ENCODE measurements at regions not wholly inside any gene's neighbourhood (a gene's known extent, or its start where the extent isn't known, plus 50 kb on each side); places are given as distances from the start of the nearest gene placed in this dataset.

DNA sequence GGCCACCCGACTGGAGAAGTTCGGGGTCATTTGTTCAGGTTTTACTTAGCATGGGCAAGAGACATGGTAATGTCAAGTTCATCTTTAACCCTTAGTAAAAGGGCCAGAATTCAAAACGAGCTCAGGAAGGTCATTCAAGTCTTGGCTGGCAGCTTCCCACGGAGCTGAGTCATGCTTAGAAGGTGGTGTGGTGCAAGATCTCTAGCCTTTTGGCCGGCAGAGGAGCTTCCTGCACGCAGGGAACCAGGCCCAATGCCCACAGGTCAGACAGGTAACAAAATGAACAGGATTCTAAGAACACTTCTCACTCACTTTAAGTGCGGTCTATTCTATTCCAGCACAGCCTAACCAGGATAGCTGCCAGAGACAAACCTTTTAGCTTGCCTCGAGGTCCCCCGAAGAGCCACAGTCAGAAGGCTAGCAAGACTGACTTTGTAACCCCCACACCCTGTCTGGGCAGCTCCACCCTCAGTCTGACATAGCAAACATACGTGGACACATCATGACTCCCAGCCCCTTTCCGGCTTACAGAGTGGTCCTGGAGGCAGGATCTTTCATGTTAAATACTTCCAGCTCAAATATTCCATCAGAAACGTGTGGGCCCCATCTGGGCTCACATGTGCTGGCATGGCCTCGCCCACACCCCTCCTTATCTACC lies 292.7 kb downstream of the BCL11A start:
- DNase-seq (ENCODE audit: low read depth in 6 of 9, low spot score in 9 of 9), result peak in 1 of 9 donors; percentile 7

DNA sequence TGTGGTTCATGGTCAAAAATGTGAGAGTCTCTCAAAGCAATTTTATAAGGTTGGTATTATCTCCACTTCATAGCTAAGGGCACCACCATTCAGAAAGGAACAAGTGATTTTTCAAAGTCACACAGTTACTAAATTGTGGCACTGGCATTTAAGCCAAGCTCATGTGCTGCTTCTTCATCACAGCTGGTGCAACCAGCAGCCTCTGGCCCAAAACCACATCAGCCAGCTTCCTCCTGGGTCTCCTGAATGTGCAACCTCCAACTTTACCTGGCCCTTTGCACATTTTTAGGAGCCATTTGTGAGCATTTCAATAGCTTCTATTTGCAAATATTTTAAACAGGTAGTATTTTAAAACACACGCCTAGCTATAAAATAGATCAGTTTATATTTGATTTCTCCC lies 293.7 kb downstream of the BCL11A start:
- WGBS, result 97% methylated on average over 1 of the region's 1 CpG
- Histone ChIP-seq H3K27ac (ENCODE audit: low read depth in 1 of 2, low read length in 1 of 2) (no peak overlapping the region), H3K36me3 (ENCODE audit: control insufficient read depth in 2 of 2, insufficient read depth in 2 of 2, low read length in 1 of 2) (no peaks in the 10 kb centered on the region), H3K27me3 (ENCODE audit: control insufficient read depth in 2 of 2, insufficient read depth in 1 of 2, low read length in 1 of 2) (no peaks in the 10 kb centered on the region), H3K4me1 (ENCODE audit: control insufficient read depth in 2 of 2, insufficient read depth in 2 of 2, low read length in 2 of 2) (peaks cover 13 to 40% of the 10 kb centered on the region in 2 donors), H3K4me3 (ENCODE audit: low read length in 2 of 2) (no peak overlapping the region), H3K9me3 (ENCODE audit: control insufficient read depth in 2 of 2, insufficient read depth in 1 of 2, low read length in 1 of 2) (peaks cover 0 to 6% of the 10 kb centered on the region in 2 donors)
- DNase-seq (ENCODE audit: low read depth in 6 of 9, low spot score in 9 of 9), result peak in 1 of 9 donors; percentile 56

More for the DNA sequence above, 292.7 kb downstream of the BCL11A start:
- WGBS, result 90% methylated on average over 13 of the region's 13 CpGs
- no peak overlapping the region for H3K27ac ChIP-seq (ENCODE audit: low read depth in 1 of 2, low read length in 1 of 2)
- peaks cover 0 to 6% of the 10 kb centered on the region in 2 donors for H3K9me3 ChIP-seq (ENCODE audit: control insufficient read depth in 2 of 2, insufficient read depth in 1 of 2, low read length in 1 of 2)
- no peaks in the 10 kb centered on the region for H3K36me3 ChIP-seq (ENCODE audit: control insufficient read depth in 2 of 2, insufficient read depth in 2 of 2, low read length in 1 of 2)
- peaks cover 13 to 40% of the 10 kb centered on the region in 2 donors for H3K4me1 ChIP-seq (ENCODE audit: control insufficient read depth in 2 of 2, insufficient read depth in 2 of 2, low read length in 2 of 2)
- no peaks in the 10 kb centered on the region for H3K27me3 ChIP-seq (ENCODE audit: control insufficient read depth in 2 of 2, insufficient read depth in 1 of 2, low read length in 1 of 2)
- H3K4me3 ChIP-seq (ENCODE audit: low read length in 2 of 2), result no peak overlapping the region

GRCh38 chr2:60252581-60253150 lies 300.8 kb downstream of the BCL11A start:
- WGBS, result 95% methylated on average over 6 of the region's 6 CpGs
- DNase-seq (ENCODE audit: low read depth in 6 of 9, low spot score in 9 of 9), result no peak
- no peak overlapping the region for H3K4me3 ChIP-seq (ENCODE audit: low read length in 2 of 2)
- H3K4me1 ChIP-seq (ENCODE audit: control insufficient read depth in 2 of 2, insufficient read depth in 2 of 2, low read length in 2 of 2), result no peaks in the 10 kb centered on the region
- no peaks in the 10 kb centered on the region for H3K9me3 ChIP-seq (ENCODE audit: control insufficient read depth in 2 of 2, insufficient read depth in 1 of 2, low read length in 1 of 2)
- H3K27me3 ChIP-seq (ENCODE audit: control insufficient read depth in 2 of 2, insufficient read depth in 1 of 2, low read length in 1 of 2), result no peaks in the 10 kb centered on the region
- H3K36me3 ChIP-seq (ENCODE audit: control insufficient read depth in 2 of 2, insufficient read depth in 2 of 2, low read length in 1 of 2), result no peaks in the 10 kb centered on the region
- no peak overlapping the region for H3K27ac ChIP-seq (ENCODE audit: low read depth in 1 of 2, low read length in 1 of 2)

- no peaks in the 10 kb centered on the region for H3K36me3 ChIP-seq (ENCODE audit: control insufficient read depth in 2 of 2, insufficient read depth in 2 of 2, low read length in 1 of 2)
- no peak overlapping the region for H3K27ac ChIP-seq (ENCODE audit: low read depth in 1 of 2, low read length in 1 of 2)
- H3K4me1 ChIP-seq (ENCODE audit: control insufficient read depth in 2 of 2, insufficient read depth in 2 of 2, low read length in 2 of 2), result no peaks in the 10 kb centered on the region
- no peaks in the 10 kb centered on the region for H3K27me3 ChIP-seq (ENCODE audit: control insufficient read depth in 2 of 2, insufficient read depth in 1 of 2, low read length in 1 of 2)
- no peak overlapping the region for H3K4me3 ChIP-seq (ENCODE audit: low read length in 2 of 2)
- DNase-seq (ENCODE audit: low read depth in 6 of 9, low spot score in 9 of 9), result no peak
- no peaks in the 10 kb centered on the region for H3K9me3 ChIP-seq (ENCODE audit: control insufficient read depth in 2 of 2, insufficient read depth in 1 of 2, low read length in 1 of 2)
Observed at GRCh38 chr2:60251247-60251646, 302.2 kb downstream of the BCL11A start.

- no peak for DNase-seq (ENCODE audit: low read depth in 6 of 9, low spot score in 9 of 9)
- Histone ChIP-seq H3K4me1 (ENCODE audit: control insufficient read depth in 2 of 2, insufficient read depth in 2 of 2, low read length in 2 of 2) (no peaks in the 10 kb centered on the region), H3K27ac (ENCODE audit: low read depth in 1 of 2, low read length in 1 of 2) (no peak overlapping the region), H3K36me3 (ENCODE audit: control insufficient read depth in 2 of 2, insufficient read depth in 2 of 2, low read length in 1 of 2) (no peaks in the 10 kb centered on the region), H3K4me3 (ENCODE audit: low read length in 2 of 2) (no peak overlapping the region), H3K9me3 (ENCODE audit: control insufficient read depth in 2 of 2, insufficient read depth in 1 of 2, low read length in 1 of 2) (no peaks in the 10 kb centered on the region), H3K27me3 (ENCODE audit: control insufficient read depth in 2 of 2, insufficient read depth in 1 of 2, low read length in 1 of 2) (no peaks in the 10 kb centered on the region)
- 98% methylated on average over 5 of the region's 5 CpGs for WGBS
Observed at GRCh38 chr2:60249879-60250278, 303.6 kb downstream of the BCL11A start.

DNA sequence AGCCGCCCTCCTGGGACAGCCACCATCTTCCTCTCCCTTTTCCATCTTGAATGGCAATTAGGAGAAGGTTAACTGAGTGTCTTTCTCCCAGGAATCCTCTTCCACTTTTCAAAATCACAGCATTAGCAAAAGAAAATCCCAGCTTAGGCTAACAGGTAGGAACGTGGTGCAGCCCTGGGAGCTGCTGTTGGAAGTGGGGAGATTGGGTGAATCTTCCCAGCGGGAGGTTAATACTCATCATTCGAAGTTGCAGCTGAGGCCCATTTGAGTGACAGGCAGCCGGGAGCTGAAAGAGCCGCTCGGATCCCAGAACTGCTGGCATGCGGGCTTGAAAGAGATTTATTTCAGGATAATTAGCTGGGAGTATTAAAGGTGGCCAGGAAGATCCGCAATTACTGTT lies 306.0 kb downstream of the BCL11A start:
- no peaks in the 10 kb centered on the region for H3K36me3 ChIP-seq (ENCODE audit: control insufficient read depth in 2 of 2, insufficient read depth in 2 of 2, low read length in 1 of 2)
- H3K27me3 ChIP-seq (ENCODE audit: control insufficient read depth in 2 of 2, insufficient read depth in 1 of 2, low read length in 1 of 2), result no peaks in the 10 kb centered on the region
- H3K4me1 ChIP-seq (ENCODE audit: control insufficient read depth in 2 of 2, insufficient read depth in 2 of 2, low read length in 2 of 2), result no peaks in the 10 kb centered on the region
- H3K9me3 ChIP-seq (ENCODE audit: control insufficient read depth in 2 of 2, insufficient read depth in 1 of 2, low read length in 1 of 2), result no peaks in the 10 kb centered on the region
- no peak overlapping the region for H3K4me3 ChIP-seq (ENCODE audit: low read length in 2 of 2)
- 93% methylated on average over 9 of the region's 9 CpGs for WGBS
- DNase-seq (ENCODE audit: low read depth in 6 of 9, low spot score in 9 of 9), result no peak
- no peak overlapping the region for H3K27ac ChIP-seq (ENCODE audit: low read depth in 1 of 2, low read length in 1 of 2)

DNA sequence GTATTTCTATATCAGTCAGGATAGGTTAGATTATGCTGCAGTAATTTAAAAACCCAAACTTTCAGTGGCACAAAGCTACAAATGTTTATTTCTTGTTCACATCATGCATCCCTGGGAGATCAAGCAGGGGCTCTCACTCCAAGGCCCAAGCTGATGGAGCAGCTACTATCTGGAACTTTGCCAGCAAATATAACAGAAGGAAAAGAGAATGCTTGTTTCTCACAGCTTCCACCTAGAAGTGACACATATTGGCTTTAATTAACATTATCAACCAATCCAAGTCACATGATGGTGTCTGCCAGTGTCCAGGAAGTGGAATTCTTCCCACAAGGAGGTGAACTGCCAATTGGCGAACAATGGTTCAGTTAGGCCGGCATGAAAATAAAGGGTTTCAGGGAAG lies 306.9 kb downstream of the BCL11A start:
- no peaks in the 10 kb centered on the region for H3K36me3 ChIP-seq (ENCODE audit: control insufficient read depth in 2 of 2, insufficient read depth in 2 of 2, low read length in 1 of 2)
- no peak overlapping the region for H3K4me3 ChIP-seq (ENCODE audit: low read length in 2 of 2)
- no peak for DNase-seq (ENCODE audit: low read depth in 6 of 9, low spot score in 9 of 9)
- H3K27me3 ChIP-seq (ENCODE audit: control insufficient read depth in 2 of 2, insufficient read depth in 1 of 2, low read length in 1 of 2), result no peaks in the 10 kb centered on the region
- H3K9me3 ChIP-seq (ENCODE audit: control insufficient read depth in 2 of 2, insufficient read depth in 1 of 2, low read length in 1 of 2), result no peaks in the 10 kb centered on the region
- no peaks in the 10 kb centered on the region for H3K4me1 ChIP-seq (ENCODE audit: control insufficient read depth in 2 of 2, insufficient read depth in 2 of 2, low read length in 2 of 2)
- 98% methylated on average over 2 of the region's 2 CpGs for WGBS
- H3K27ac ChIP-seq (ENCODE audit: low read depth in 1 of 2, low read length in 1 of 2), result no peak overlapping the region

- Histone ChIP-seq H3K27ac (ENCODE audit: low read depth in 1 of 2, low read length in 1 of 2) (no peak overlapping the region), H3K9me3 (ENCODE audit: control insufficient read depth in 2 of 2, insufficient read depth in 1 of 2, low read length in 1 of 2) (no peaks in the 10 kb centered on the region), H3K36me3 (ENCODE audit: control insufficient read depth in 2 of 2, insufficient read depth in 2 of 2, low read length in 1 of 2) (no peaks in the 10 kb centered on the region), H3K4me3 (ENCODE audit: low read length in 2 of 2) (no peak overlapping the region), H3K27me3 (ENCODE audit: control insufficient read depth in 2 of 2, insufficient read depth in 1 of 2, low read length in 1 of 2) (no peaks in the 10 kb centered on the region), H3K4me1 (ENCODE audit: control insufficient read depth in 2 of 2, insufficient read depth in 2 of 2, low read length in 2 of 2) (peaks cover 2 to 7% of the 10 kb centered on the region in 2 donors)
- DNase-seq (ENCODE audit: low read depth in 6 of 9, low spot score in 9 of 9), result no peak
- 97% methylated on average over 6 of the region's 6 CpGs for WGBS
Observed at GRCh38 chr2:60234274-60234986, 319.0 kb downstream of the BCL11A start.

DNA sequence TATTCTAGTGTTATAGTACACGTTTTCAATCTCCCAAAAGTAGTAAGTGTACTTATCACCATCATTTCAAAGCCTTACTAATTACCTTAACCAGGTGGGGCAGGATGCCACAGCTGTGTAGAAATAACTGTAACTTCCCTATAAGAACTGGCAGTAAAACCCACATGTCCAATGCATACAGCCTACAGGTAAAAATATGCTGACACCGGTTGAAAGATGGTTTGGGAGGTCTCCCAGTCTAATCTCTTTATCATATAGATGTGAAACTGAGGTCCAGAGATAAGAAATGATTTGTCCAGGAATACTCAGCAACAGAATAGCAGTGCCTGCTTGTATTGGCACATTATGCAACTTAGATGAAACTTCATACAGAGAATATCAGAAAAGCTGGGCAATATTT lies 322.9 kb downstream of the BCL11A start:
- WGBS, result 32% methylated on average over 2 of the region's 2 CpGs
- no peaks in the 10 kb centered on the region for H3K36me3 ChIP-seq (ENCODE audit: control insufficient read depth in 2 of 2, insufficient read depth in 2 of 2, low read length in 1 of 2)
- H3K9me3 ChIP-seq (ENCODE audit: control insufficient read depth in 2 of 2, insufficient read depth in 1 of 2, low read length in 1 of 2), result peaks cover 0 to 8% of the 10 kb centered on the region in 2 donors
- no peaks in the 10 kb centered on the region for H3K27me3 ChIP-seq (ENCODE audit: control insufficient read depth in 2 of 2, insufficient read depth in 1 of 2, low read length in 1 of 2)
- peaks cover 7 to 15% of the 10 kb centered on the region in 2 donors for H3K4me1 ChIP-seq (ENCODE audit: control insufficient read depth in 2 of 2, insufficient read depth in 2 of 2, low read length in 2 of 2)
- DNase-seq (ENCODE audit: low read depth in 6 of 9, low spot score in 9 of 9), result no peak
- no peak overlapping the region for H3K27ac ChIP-seq (ENCODE audit: low read depth in 1 of 2, low read length in 1 of 2)
- H3K4me3 ChIP-seq (ENCODE audit: low read length in 2 of 2), result no peak overlapping the region
